Kidney (tissue), 13 donors: ENCODE measurements at regions not wholly inside any gene's neighbourhood (a gene's known extent, or its start where the extent isn't known, plus 50 kb on each side); places are given as distances from the start of the nearest gene placed in this dataset.

Experiments
- DNase-seq, 5 donors: peaks; one replicate each; pipeline ENCODE4 v3.0.0-alpha.2; 2013 to 2020
- FAIRE-seq: peaks from 2 replicates; lab custom pipeline; 2012; peaks lifted over from hg19 to GRCh38; lab: Jason Lieb, UNC
- H3K27ac ChIP-seq, 2 donors: one replicate each; pipeline ENCODE4 v1.7.0; 2013; ENCODE audit warnings: low read depth in 2 of 2, low read length in 2 of 2, inconsistent platforms in 1 of 2
- H3K27me3 ChIP-seq: one replicate; pipeline ENCODE4 v1.7.1; 2013; ENCODE audit warnings: low read length, inconsistent platforms; ENCODE audit not compliant: control insufficient read depth, insufficient read depth
- H3K36me3 ChIP-seq, 3 donors: one replicate each; pipeline versions ENCODE4 v1.7.0 to v1.7.1; 2013; ENCODE audit warnings: low read length in 3 of 3, control low read depth in 1 of 3, inconsistent platforms in 1 of 3; ENCODE audit not compliant: insufficient read depth in 3 of 3, control insufficient read depth in 2 of 3
- H3K4me1 ChIP-seq, 3 donors: one replicate each; pipeline versions ENCODE4 v1.7.0 to v1.7.1; 2013; ENCODE audit warnings: low read length in 3 of 3, inconsistent platforms in 1 of 3, low read depth in 1 of 3; ENCODE audit not compliant: control insufficient read depth in 2 of 3, insufficient read depth in 2 of 3
- H3K4me3 ChIP-seq, 3 donors: one replicate each; pipeline versions ENCODE4 v1.7.0 to v1.8.1; 2013; ENCODE audit warnings: low read length in 3 of 3, control low read depth in 1 of 3, inconsistent platforms in 1 of 3
- H3K9ac ChIP-seq, 3 donors: one replicate each; pipeline versions ENCODE4 v1.7.0 to v1.7.1; 2013; ENCODE audit warnings: low read length in 3 of 3, control low read depth in 1 of 3, inconsistent platforms in 1 of 3
- H3K9me3 ChIP-seq, 3 donors: one replicate each; pipeline versions ENCODE4 v1.7.0 to v1.7.1; 2013; ENCODE audit warnings: low read length in 3 of 3, control low read depth in 1 of 3, inconsistent platforms in 1 of 3; ENCODE audit not compliant: control insufficient read depth in 2 of 3, insufficient read depth in 1 of 3
- intact Hi-C: fragments of 100-400 bp; cut with DNase I; formaldehyde crosslinking; loops from one replicate; pipeline ENCODE4 v1.11.1; 2022
- TF ChIP-seq, protein P1 (sequence below): IDR thresholded peaks from 3 replicates; pipeline ENCODE4 v1.5.1; 2012; ENCODE audit warnings: mild to moderate bottlenecking, moderate library complexity, borderline replicate concordance; ENCODE audit not compliant: insufficient read depth; ENCODE audit errors: extremely low read depth
- donor health status: control.
- donor health status: control.
- donor health status: control.
- donor health status: control.
- donor health status: control.
- donor health status: DM: yes; HTN: yes; CAD: no.
- donor health status: Normal renal cell carcinoma (clear cell type).

DNA sequence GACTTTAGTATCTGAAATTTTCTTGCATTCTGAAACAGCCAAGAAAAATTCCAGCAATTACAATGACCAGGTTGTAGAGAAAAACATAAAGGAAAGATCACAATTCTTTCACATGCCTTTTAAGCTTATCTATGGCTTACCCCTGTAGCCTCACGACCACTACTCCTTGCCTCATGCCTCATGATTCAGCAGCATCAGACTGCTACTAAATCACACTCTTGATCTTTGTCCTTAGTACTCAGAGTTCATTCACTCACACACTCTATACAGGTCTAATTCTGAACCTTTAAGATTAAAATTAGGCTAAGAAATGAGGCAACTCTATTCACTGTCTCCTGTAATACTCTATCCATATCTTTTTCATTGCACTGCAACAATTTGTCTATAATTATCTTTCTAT is 415.1 kb downstream of the MLLT3 start:
- intact Hi-C loops = no loop called here
- FAIRE-seq (no peak), DNase-seq (no peak)
- Histone ChIP-seq H3K4me1 (no peaks in the 10 kb centered on the region), H3K9ac (no peak overlapping the region), H3K27me3 (no peaks in the 10 kb centered on the region), H3K36me3 (no peaks in the 10 kb centered on the region), H3K4me3 (no peak overlapping the region), H3K9me3 (no peaks in the 10 kb centered on the region), H3K27ac (no peak overlapping the region)
- TF ChIP-seq, protein P1, sequence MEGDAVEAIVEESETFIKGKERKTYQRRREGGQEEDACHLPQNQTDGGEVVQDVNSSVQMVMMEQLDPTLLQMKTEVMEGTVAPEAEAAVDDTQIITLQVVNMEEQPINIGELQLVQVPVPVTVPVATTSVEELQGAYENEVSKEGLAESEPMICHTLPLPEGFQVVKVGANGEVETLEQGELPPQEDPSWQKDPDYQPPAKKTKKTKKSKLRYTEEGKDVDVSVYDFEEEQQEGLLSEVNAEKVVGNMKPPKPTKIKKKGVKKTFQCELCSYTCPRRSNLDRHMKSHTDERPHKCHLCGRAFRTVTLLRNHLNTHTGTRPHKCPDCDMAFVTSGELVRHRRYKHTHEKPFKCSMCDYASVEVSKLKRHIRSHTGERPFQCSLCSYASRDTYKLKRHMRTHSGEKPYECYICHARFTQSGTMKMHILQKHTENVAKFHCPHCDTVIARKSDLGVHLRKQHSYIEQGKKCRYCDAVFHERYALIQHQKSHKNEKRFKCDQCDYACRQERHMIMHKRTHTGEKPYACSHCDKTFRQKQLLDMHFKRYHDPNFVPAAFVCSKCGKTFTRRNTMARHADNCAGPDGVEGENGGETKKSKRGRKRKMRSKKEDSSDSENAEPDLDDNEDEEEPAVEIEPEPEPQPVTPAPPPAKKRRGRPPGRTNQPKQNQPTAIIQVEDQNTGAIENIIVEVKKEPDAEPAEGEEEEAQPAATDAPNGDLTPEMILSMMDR = no peak

DNA sequence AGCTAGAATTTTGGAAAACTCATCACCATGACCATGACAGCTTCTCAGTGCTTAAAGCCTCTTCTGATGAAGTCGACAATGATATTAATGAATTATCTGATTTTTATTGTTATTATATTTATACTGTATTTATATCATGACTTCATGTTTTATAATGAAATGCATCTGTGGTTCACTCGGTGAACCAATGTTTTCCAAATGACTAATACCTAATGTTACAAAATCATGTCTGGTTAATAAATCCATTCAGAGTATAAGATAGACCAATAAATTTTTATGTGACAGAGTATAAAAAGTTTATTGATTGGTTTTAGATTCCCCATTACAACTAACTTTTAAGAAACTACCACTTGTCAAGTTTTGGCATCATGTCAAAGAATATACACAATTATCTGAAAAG is 416.5 kb downstream of the MLLT3 start:
- H3K4me3 ChIP-seq = no peak overlapping the region
- FAIRE-seq (no peak), DNase-seq (no peak)
- H3K27me3 ChIP-seq = no peaks in the 10 kb centered on the region
- H3K27ac ChIP-seq = no peak overlapping the region
- no peak overlapping the region for H3K9ac ChIP-seq
- no peaks in the 10 kb centered on the region for H3K4me1 ChIP-seq
- TF ChIP-seq, protein P1 = no peak
- no peaks in the 10 kb centered on the region for H3K9me3 ChIP-seq
- intact Hi-C loops = no loop called here
- no peaks in the 10 kb centered on the region for H3K36me3 ChIP-seq

DNA sequence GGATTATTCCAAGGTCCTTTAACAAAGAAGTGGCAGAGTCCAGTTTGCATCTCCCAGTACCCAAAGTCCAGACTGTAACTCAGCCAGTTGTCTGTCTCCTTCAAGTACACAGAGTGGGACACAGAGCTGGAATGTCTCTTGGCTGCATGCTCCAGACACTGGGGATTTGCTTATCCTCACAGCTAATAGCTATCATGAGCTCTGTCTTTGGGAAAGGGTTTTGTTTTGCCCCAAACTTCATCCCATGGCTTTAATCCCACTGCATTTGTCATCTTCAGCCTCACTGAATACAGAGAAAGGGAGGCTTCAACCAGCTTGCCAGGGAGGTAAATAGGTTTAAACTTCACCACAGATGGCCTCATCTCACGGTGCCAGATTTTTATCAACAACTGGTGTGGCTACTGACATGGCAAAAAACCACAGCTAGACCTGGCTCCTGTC is 412.2 kb upstream of the SLC24A2 start:
- Histone ChIP-seq H3K4me1 (no peaks in the 10 kb centered on the region), H3K27me3 (no peaks in the 10 kb centered on the region), H3K4me3 (no peak overlapping the region), H3K36me3 (no peaks in the 10 kb centered on the region), H3K9me3 (no peaks in the 10 kb centered on the region), H3K9ac (no peak overlapping the region), H3K27ac (no peak overlapping the region)
- intact Hi-C loops = no loop called here
- DNase-seq = no peak
- TF ChIP-seq, protein P1 = no peak
- FAIRE-seq = no peak

DNA sequence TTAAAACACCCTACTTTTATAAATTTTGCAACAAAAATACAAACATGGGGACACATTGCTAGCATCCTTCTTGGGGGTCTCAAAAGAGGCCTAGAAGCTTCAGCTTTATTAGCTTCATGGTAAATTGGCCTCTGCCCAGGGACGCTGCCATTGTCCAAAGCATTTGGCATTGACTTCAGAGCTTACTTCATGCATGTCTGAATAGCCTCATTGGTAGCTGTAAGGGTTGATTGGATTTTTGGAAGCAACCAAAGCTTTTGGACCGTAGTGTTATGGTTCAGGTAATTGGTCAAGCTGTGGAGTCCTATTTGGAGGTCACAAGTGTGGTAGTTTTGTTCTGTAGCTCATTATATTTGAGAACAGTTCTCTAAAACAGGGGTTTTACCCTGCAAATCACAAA is 411.7 kb upstream of the SLC24A2 start:
- intact Hi-C loops = no loop called here

More for the DNA sequence above, 411.7 kb upstream of the SLC24A2 start:
- DNase-seq (no peak), FAIRE-seq (no peak)
- H3K4me3 ChIP-seq = no peak overlapping the region
- no peaks in the 10 kb centered on the region for H3K4me1 ChIP-seq
- TF ChIP-seq, protein P1 = no peak
- no peaks in the 10 kb centered on the region for H3K27me3 ChIP-seq
- H3K9me3 ChIP-seq = no peaks in the 10 kb centered on the region
- no peak overlapping the region for H3K9ac ChIP-seq
- H3K36me3 ChIP-seq = no peaks in the 10 kb centered on the region
- no peak overlapping the region for H3K27ac ChIP-seq
